ENCODE measurements at regions not wholly inside any gene's neighbourhood (a gene's known extent, or its start where the extent isn't known, plus 50 kb on each side); places are given as distances from the start of the nearest gene placed in this dataset.

DNA sequence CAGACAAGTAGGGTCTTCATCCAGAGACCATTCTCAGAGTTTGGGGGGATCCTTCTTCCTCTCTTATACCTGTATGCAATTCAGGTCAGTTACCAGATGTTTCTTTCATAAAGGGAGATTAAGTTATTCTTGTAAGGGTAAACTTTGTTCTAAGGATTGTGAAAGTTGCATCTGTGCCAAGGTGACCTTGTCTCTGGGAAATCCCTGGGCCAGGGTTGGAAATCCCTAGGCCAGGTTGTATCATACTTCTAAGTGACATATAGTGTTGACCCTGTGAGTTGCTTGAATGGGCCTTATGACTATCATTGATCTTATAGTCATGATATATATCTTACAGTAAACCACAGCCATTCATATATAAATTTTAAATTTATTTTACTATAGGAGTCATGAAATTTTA is 436.9 kb downstream of the RMST start:
- no peak for TF ChIP-seq POLR2A (IDR thresholded peaks at IDR 0.05; ENCODE audit: low read length)
- no peak for TF ChIP-seq GATA1 (IDR thresholded peaks at IDR 0.05; ENCODE audit: low read depth, low read length)
